ENCODE measurements at regions not wholly inside any gene's neighbourhood (a gene's known extent, or its start where the extent isn't known, plus 50 kb on each side); places are given as distances from the start of the nearest gene placed in this dataset.

DNA sequence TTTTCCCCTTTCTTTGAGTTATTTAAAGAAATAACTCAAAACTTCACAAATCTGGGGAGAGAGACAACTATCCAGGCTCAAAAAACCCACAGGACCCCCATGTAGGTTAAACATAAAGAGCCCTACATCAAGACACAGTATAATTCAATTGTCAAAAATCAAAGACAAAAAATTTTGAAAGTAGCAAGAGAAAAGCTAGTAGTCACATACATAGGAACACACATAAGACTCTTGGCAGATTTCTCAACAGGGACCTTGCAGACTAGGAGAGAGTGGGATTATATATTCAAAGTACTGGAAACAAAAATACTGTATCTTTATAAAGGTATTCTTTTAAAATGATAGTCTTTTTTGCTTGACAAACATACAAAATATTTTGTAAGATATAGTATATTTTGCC is 296.9 kb downstream of the OSTF1 start:
- no peaks in the 10 kb centered on the region for H3K9me1 ChIP-seq (ENCODE audit: insufficient read depth, low read length)
- POLR2A ChIA-PET (ENCODE audit: unreplicated experiment): no interaction called here
- no peak overlapping the region for H3K56ac ChIP-seq (ENCODE audit: extremely low read depth, insufficient read depth, low read length)
- no peak overlapping the region for H3K4me3 ChIP-seq (ENCODE audit: insufficient read depth, low read depth, low read length)
- no peak overlapping the region for H4K91ac ChIP-seq (ENCODE audit: insufficient read depth, low read depth, low read length)
- CTCF ChIA-PET: interaction anchor here (0.6 kb wide), 1 partner anchor 147 kb away, joined by 3 read pairs; no protein-coding TSS in a partner anchor
- BruUV-seq (replicated peaks): no TSS peak
- no peaks in the 10 kb centered on the region for H4K20me1 ChIP-seq (ENCODE audit: insufficient read depth, low read length)
- no peaks in the 10 kb centered on the region for H3K27me3 ChIP-seq (ENCODE audit: control insufficient read depth, insufficient read depth, low read length)
- no peak overlapping the region for H3K23ac ChIP-seq (ENCODE audit: low read depth, low read length)
- no peaks in the 10 kb centered on the region for H3K79me1 ChIP-seq (ENCODE audit: low read depth in 1 of 2, low read length in 2 of 2)
- ATAC-seq (ENCODE audit: low read depth): no peak
- H2AK9ac ChIP-seq (replicated peaks; ENCODE audit: low read depth, low read length, poor library complexity): no peak overlapping the region
- TF ChIP-seq POLR2A (IDR thresholded peaks at IDR 0.05; ENCODE audit: low read depth, low read length) (no peak), RAD21 (IDR thresholded peaks at IDR 0.05; ENCODE audit: low read length) (no peak), MAFK (IDR thresholded peaks at IDR 0.05; ENCODE audit: low read depth, low read length) (no peak), CHD1 (IDR thresholded peaks at IDR 0.05; ENCODE audit: low read depth, low read length) (no peak), BHLHE40 (IDR thresholded peaks at IDR 0.05; ENCODE audit: low read depth, low read length) (no peak), MXI1 (IDR thresholded peaks at IDR 0.05; ENCODE audit: borderline replicate concordance, low read depth, low read length) (no peak), MAZ (IDR thresholded peaks at IDR 0.05; ENCODE audit: borderline replicate concordance, low read depth, low read length) (no peak), NFE2L2 (IDR thresholded peaks at IDR 0.05; ENCODE audit: low read depth, low read length) (no peak), SMC3 (IDR thresholded peaks at IDR 0.05; ENCODE audit: low read depth, low read length) (no peak), FOS (IDR thresholded peaks at IDR 0.05; ENCODE audit: low read depth, low read length) (no peak), RCOR1 (IDR thresholded peaks at IDR 0.05; ENCODE audit: insufficient replicate concordance, low read length) (no peak), CTCF (conservative IDR thresholded peaks at IDR 0.05; ENCODE audit: low read depth, low read length) (no peak), RFX5 (IDR thresholded peaks at IDR 0.05; ENCODE audit: low read depth, low read length) (no peak)
- TF ChIP-seq, protein P1, sequence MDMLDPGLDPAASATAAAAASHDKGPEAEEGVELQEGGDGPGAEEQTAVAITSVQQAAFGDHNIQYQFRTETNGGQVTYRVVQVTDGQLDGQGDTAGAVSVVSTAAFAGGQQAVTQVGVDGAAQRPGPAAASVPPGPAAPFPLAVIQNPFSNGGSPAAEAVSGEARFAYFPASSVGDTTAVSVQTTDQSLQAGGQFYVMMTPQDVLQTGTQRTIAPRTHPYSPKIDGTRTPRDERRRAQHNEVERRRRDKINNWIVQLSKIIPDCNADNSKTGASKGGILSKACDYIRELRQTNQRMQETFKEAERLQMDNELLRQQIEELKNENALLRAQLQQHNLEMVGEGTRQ (IDR thresholded peaks at IDR 0.05; ENCODE audit: low read depth, low read length): no peak
- TF ChIP-seq, protein P2, sequence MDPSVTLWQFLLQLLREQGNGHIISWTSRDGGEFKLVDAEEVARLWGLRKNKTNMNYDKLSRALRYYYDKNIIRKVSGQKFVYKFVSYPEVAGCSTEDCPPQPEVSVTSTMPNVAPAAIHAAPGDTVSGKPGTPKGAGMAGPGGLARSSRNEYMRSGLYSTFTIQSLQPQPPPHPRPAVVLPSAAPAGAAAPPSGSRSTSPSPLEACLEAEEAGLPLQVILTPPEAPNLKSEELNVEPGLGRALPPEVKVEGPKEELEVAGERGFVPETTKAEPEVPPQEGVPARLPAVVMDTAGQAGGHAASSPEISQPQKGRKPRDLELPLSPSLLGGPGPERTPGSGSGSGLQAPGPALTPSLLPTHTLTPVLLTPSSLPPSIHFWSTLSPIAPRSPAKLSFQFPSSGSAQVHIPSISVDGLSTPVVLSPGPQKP (IDR thresholded peaks at IDR 0.05; ENCODE audit: borderline replicate concordance, low read depth, low read length): no peak
- no peak for DNase-seq
- H4K8ac ChIP-seq (ENCODE audit: low read depth in 2 of 2, low read length in 2 of 2): no peak overlapping the region
- H3K9ac ChIP-seq (ENCODE audit: low read depth, low read length): no peak overlapping the region
- intact Hi-C loops (cut with micrococcal nuclease): no loop called here
- H3K18ac ChIP-seq (ENCODE audit: low read depth, low read length): no peak overlapping the region
- no peak overlapping the region for H3K14ac ChIP-seq (replicated peaks; ENCODE audit: low read depth, low read length)
- in situ Hi-C loops (cut with MboI; ENCODE audit: low sequenced_read_pairs): no loop called here
- H2BK120ac ChIP-seq (ENCODE audit: low read depth, low read length): no peak overlapping the region
- no peak overlapping the region for H2AFZ ChIP-seq (replicated peaks; ENCODE audit: low read length, poor library complexity)
- H2AK5ac ChIP-seq (ENCODE audit: low read depth, low read length): no peak overlapping the region
- no peak overlapping the region for H3K4ac ChIP-seq (ENCODE audit: low read depth, low read length)
- no peak overlapping the region for H2BK20ac ChIP-seq (ENCODE audit: low read depth, low read length)
- H4K5ac ChIP-seq (ENCODE audit: low read depth, low read length): no peak overlapping the region
- no peak overlapping the region for H3K4me2 ChIP-seq (ENCODE audit: low read depth, low read length)
- no peaks in the 10 kb centered on the region for H3K36me3 ChIP-seq (ENCODE audit: control insufficient read depth, insufficient read depth, low read length)
- H3K9me3 ChIP-seq (ENCODE audit: control insufficient read depth, insufficient read depth, low read length): peaks cover 3% of the 10 kb centered on the region; the same call in 1 of the 2 replicates
- no peak overlapping the region for H2BK15ac ChIP-seq (ENCODE audit: low read depth, low read length)
- no peaks in the 10 kb centered on the region for H3K4me1 ChIP-seq (ENCODE audit: control insufficient read depth, insufficient read depth, low read length)
- no peak overlapping the region for H2BK5ac ChIP-seq (ENCODE audit: low read depth, low read length, poor library complexity, severe bottlenecking)
- dilution Hi-C loops (cut with HindIII; ENCODE audit: low sequenced_read_pairs, unreplicated experiment): no loop called here
- no peak overlapping the region for H3K27ac ChIP-seq (ENCODE audit: insufficient read depth, low read length)
